Hepatocyte (in vitro differentiated cells): ENCODE measurements at regions not wholly inside any gene's neighbourhood (a gene's known extent, or its start where the extent isn't known, plus 50 kb on each side); places are given as distances from the start of the nearest gene placed in this dataset.

Experiments
- CTCF ChIP-seq: fragments of 200-600 bp; sonication (generic); IDR thresholded peaks from 2 replicates; pipeline ENCODE4 v1.5.1; 2016; ENCODE audit warnings: antibody characterized with exemption, mild to moderate bottlenecking; ENCODE audit not compliant: poor library complexity
- EZH2 ChIP-seq: fragments of 200-600 bp; sonication (generic); IDR thresholded peaks from 2 replicates; pipeline ENCODE4 v1.6.1; 2016; ENCODE audit warnings: antibody characterized with exemption, mild to moderate bottlenecking, borderline replicate concordance

GRCh38 chr14:46248001-46248630 is 403.5 kb downstream of the RPL10L start:
- TF ChIP-seq CTCF (no peak), EZH2 (no peak)
